Kidney (tissue), 13 donors: ENCODE measurements at regions not wholly inside any gene's neighbourhood (a gene's known extent, or its start where the extent isn't known, plus 50 kb on each side); places are given as distances from the start of the nearest gene placed in this dataset.
"Not testable (repeated sequence)": the region's sequence is repeated elsewhere in the genome, so short reads cannot be mapped to it uniquely, and the experiment has no call there.

ENCODE experiments used
- DNase-seq, 5 donors: peaks; one replicate each; pipeline ENCODE4 v3.0.0-alpha.2; 2013 to 2020
- FAIRE-seq: peaks from 2 replicates; lab custom pipeline; 2012; peaks lifted over from hg19 to GRCh38; lab: Jason Lieb, UNC
- H3K27ac ChIP-seq, 2 donors: one replicate each; pipeline ENCODE4 v1.7.0; 2013; ENCODE audit warnings: low read depth in 2 of 2, low read length in 2 of 2, inconsistent platforms in 1 of 2
- H3K27me3 ChIP-seq: one replicate; pipeline ENCODE4 v1.7.1; 2013; ENCODE audit warnings: low read length, inconsistent platforms; ENCODE audit not compliant: control insufficient read depth, insufficient read depth
- H3K36me3 ChIP-seq, 3 donors: one replicate each; pipeline versions ENCODE4 v1.7.0 to v1.7.1; 2013; ENCODE audit warnings: low read length in 3 of 3, control low read depth in 1 of 3, inconsistent platforms in 1 of 3; ENCODE audit not compliant: insufficient read depth in 3 of 3, control insufficient read depth in 2 of 3
- H3K4me1 ChIP-seq, 3 donors: one replicate each; pipeline versions ENCODE4 v1.7.0 to v1.7.1; 2013; ENCODE audit warnings: low read length in 3 of 3, inconsistent platforms in 1 of 3, low read depth in 1 of 3; ENCODE audit not compliant: control insufficient read depth in 2 of 3, insufficient read depth in 2 of 3
- H3K4me3 ChIP-seq, 3 donors: one replicate each; pipeline versions ENCODE4 v1.7.0 to v1.8.1; 2013; ENCODE audit warnings: low read length in 3 of 3, control low read depth in 1 of 3, inconsistent platforms in 1 of 3
- H3K9ac ChIP-seq, 3 donors: one replicate each; pipeline versions ENCODE4 v1.7.0 to v1.7.1; 2013; ENCODE audit warnings: low read length in 3 of 3, control low read depth in 1 of 3, inconsistent platforms in 1 of 3
- H3K9me3 ChIP-seq, 3 donors: one replicate each; pipeline versions ENCODE4 v1.7.0 to v1.7.1; 2013; ENCODE audit warnings: low read length in 3 of 3, control low read depth in 1 of 3, inconsistent platforms in 1 of 3; ENCODE audit not compliant: control insufficient read depth in 2 of 3, insufficient read depth in 1 of 3
- intact Hi-C: fragments of 100-400 bp; cut with DNase I; formaldehyde crosslinking; loops from one replicate; pipeline ENCODE4 v1.11.1; 2022
- TF ChIP-seq, protein P1 (sequence below): IDR thresholded peaks from 3 replicates; pipeline ENCODE4 v1.5.1; 2012; ENCODE audit warnings: mild to moderate bottlenecking, moderate library complexity, borderline replicate concordance; ENCODE audit not compliant: insufficient read depth; ENCODE audit errors: extremely low read depth
- donor health status: control.
- donor health status: control.
- donor health status: control.
- donor health status: control.
- donor health status: control.
- donor health status: DM: yes; HTN: yes; CAD: no.
- donor health status: Normal renal cell carcinoma (clear cell type).

DNA sequence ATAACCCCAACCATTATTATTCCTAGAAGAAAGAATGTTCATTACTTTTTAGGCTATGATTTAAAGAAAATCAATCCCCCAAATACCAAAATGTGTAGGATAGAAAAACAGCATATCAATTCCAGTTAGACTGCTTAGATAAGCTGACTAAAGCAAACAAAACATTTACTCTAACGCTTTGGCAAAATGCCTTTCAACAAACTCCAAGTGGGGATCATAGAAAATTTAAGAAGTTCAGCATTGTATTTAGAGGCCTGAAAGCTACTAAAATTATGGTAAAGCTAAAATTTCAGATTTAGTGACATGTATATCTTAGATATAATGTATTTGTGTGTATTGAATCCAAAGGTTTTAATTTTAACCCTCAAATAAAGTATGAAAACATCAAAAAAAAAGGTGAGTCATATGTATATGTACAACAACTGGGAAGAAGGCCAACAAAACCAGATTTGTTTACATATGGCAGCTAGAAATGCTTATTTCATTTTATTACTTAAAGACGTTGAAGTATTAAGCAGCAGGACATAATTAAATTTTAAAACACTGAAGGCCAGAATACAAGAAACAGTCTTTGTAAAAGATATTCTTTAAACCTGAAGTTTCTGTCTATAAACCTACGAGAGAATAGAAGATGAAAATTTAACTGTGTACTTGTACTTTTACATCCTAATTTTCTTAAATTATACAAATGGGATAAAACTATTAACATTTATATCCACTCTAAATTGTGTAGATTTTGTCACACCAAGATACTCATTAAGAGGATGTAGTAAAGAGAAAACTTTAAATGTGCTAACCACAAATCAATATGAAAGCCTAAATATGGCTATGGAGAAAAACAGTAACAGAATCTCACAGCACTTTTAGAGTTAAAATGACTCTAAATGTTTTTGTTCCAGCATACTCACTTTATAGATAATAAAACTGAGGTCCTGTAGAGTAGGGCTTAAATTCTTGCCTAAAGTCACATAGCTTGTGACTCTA is 71.4 kb downstream of the SLC41A2 start:
- no peak overlapping the region for H3K9ac ChIP-seq
- no peak overlapping the region for H3K4me3 ChIP-seq
- H3K4me1 ChIP-seq: no peaks in the 10 kb centered on the region
- TF ChIP-seq, protein P1, sequence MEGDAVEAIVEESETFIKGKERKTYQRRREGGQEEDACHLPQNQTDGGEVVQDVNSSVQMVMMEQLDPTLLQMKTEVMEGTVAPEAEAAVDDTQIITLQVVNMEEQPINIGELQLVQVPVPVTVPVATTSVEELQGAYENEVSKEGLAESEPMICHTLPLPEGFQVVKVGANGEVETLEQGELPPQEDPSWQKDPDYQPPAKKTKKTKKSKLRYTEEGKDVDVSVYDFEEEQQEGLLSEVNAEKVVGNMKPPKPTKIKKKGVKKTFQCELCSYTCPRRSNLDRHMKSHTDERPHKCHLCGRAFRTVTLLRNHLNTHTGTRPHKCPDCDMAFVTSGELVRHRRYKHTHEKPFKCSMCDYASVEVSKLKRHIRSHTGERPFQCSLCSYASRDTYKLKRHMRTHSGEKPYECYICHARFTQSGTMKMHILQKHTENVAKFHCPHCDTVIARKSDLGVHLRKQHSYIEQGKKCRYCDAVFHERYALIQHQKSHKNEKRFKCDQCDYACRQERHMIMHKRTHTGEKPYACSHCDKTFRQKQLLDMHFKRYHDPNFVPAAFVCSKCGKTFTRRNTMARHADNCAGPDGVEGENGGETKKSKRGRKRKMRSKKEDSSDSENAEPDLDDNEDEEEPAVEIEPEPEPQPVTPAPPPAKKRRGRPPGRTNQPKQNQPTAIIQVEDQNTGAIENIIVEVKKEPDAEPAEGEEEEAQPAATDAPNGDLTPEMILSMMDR: no peak
- no peak for FAIRE-seq
- intact Hi-C loops: no loop called here
- H3K36me3 ChIP-seq: no peaks in the 10 kb centered on the region
- peak in 2 of 5 donors; percentile 36 to 52 for DNase-seq
- no peaks in the 10 kb centered on the region for H3K9me3 ChIP-seq
- H3K27me3 ChIP-seq: no peaks in the 10 kb centered on the region
- H3K27ac ChIP-seq: no peak overlapping the region

DNA sequence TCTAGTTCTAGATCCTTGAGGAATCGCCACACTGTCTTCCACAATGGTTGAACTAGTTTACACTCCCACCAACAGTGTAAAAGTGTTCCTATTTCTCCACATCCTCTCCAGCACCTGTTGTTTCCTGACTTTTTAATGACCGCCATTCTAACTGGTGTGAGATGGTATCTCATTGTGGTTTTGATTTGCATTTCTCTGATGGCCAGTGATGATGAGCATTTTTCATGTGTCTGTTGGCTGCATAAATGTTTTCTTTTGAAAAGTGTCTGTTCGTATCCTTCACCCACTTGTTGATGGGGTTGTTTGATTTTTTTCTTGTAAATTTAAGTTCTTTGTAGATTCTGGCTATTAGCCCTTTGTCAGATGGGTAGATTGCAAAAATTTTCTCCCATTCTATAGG is 79.2 kb downstream of the SLC41A2 start:
- H3K27me3 ChIP-seq, H3K9ac ChIP-seq, H3K4me1 ChIP-seq, H3K36me3 ChIP-seq, H3K4me3 ChIP-seq, H3K27ac ChIP-seq, H3K9me3 ChIP-seq, intact Hi-C loops, FAIRE-seq, DNase-seq: not testable (repeated sequence)

DNA sequence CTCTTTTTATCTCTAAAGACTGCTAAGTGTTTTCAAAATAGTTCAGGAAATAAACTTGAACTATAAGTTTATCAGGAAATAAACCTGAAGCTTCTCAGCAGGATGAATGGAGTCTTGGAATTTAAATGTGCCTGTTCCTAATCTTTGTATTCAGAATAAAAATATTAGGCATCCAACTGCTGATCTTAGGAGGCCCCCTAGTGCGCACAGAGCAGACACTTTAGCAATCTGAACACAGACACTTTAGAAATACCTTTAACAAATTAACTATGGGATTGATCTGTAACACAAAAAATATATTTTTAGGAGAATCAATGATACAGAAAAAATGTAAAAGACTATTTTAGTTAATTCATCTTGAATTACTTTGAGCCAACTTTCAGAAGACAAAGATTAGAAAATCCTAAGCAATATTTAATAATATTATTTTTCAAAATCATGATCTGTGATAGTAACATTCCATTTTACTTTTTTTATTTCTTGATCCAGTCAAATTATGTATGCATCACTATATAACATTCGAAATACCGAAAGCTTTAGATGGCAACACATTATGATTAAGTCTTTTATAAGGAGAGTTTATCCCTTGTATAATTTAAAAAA is 80.9 kb downstream of the SLC41A2 start:
- Histone ChIP-seq H3K27ac (no peak overlapping the region), H3K4me3 (no peak overlapping the region), H3K9me3 (no peaks in the 10 kb centered on the region), H3K4me1 (no peaks in the 10 kb centered on the region), H3K36me3 (no peaks in the 10 kb centered on the region), H3K27me3 (no peaks in the 10 kb centered on the region), H3K9ac (no peak overlapping the region)
- DNase-seq (peak in 4 of 5 donors; percentile 41 to 84 (median 52)), FAIRE-seq (peak; percentile 91)
- TF ChIP-seq, protein P1: peak; percentile 62
- intact Hi-C loops: no loop called here

DNA sequence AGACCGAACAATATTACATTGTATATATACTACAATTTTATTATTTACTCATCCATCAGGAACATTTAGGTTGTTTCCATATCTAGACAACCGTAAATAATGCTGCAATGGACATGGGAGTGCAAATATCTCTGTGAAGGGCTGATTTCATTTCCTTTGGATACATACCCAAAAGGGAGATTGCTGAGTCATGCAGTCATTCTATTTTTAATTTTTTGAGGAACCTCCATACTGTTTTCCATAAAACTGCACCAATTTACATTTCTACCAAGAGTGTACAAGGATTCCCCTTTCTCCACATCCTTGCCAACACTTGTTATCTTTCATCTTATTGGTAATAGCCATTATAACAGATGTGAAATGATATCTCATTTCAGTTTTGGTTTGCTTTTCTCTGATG is 84.7 kb downstream of the SLC41A2 start:
- Histone ChIP-seq H3K4me1 (no peaks in the 10 kb centered on the region), H3K27me3 (no peaks in the 10 kb centered on the region), H3K36me3 (no peaks in the 10 kb centered on the region), H3K9ac (no peak overlapping the region), H3K27ac (no peak overlapping the region), H3K4me3 (no peak overlapping the region), H3K9me3 (no peaks in the 10 kb centered on the region)
- DNase-seq: no peak
- no peak for FAIRE-seq
- intact Hi-C loops: no loop called here
- TF ChIP-seq, protein P1: no peak
